ENCODE measurements at regions not wholly inside any gene's neighbourhood (a gene's known extent, or its start where the extent isn't known, plus 50 kb on each side); places are given as distances from the start of the nearest gene placed in this dataset.
"Not testable (repeated sequence)": the region's sequence is repeated elsewhere in the genome, so short reads cannot be mapped to it uniquely, and the experiment has no call there.

GRCh38 chr7:142500366-142500765 is 242.5 kb upstream of the PRSS58 start:
- TF ChIP-seq, protein P1, sequence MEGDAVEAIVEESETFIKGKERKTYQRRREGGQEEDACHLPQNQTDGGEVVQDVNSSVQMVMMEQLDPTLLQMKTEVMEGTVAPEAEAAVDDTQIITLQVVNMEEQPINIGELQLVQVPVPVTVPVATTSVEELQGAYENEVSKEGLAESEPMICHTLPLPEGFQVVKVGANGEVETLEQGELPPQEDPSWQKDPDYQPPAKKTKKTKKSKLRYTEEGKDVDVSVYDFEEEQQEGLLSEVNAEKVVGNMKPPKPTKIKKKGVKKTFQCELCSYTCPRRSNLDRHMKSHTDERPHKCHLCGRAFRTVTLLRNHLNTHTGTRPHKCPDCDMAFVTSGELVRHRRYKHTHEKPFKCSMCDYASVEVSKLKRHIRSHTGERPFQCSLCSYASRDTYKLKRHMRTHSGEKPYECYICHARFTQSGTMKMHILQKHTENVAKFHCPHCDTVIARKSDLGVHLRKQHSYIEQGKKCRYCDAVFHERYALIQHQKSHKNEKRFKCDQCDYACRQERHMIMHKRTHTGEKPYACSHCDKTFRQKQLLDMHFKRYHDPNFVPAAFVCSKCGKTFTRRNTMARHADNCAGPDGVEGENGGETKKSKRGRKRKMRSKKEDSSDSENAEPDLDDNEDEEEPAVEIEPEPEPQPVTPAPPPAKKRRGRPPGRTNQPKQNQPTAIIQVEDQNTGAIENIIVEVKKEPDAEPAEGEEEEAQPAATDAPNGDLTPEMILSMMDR (IDR thresholded peaks at IDR 0.05; ENCODE audit: insufficient read depth, missing control alignments), result no peak
- DNase-seq (ENCODE audit: insufficient read length, low spot score), result no peak
- FAIRE-seq, result no peak

- no peak for DNase-seq (ENCODE audit: insufficient read length, low spot score)
- TF ChIP-seq, protein P1 (IDR thresholded peaks at IDR 0.05; ENCODE audit: insufficient read depth, missing control alignments), result no peak
- FAIRE-seq, result no peak
Observed at GRCh38 chr7:142499635-142500034, 241.8 kb upstream of the PRSS58 start.

DNA sequence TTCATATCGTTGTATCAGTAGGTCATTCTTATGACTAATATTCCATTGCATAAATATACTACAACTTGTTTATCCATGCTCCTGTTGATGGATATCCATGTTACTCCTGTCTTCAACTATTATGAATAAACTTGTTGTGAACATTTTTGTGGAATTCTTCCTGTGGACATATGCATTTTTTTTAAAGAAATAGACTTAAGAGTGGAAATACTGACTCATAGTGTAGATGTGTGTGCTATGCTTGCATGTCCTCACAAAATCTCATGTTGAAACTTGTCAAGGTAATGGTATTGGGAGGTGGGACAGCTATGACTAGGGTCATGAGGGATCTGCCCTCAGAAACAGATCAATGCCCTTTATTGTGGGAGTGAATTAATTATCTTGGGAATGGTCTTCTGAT is 240.5 kb upstream of the PRSS58 start:
- FAIRE-seq (no peak), DNase-seq (ENCODE audit: insufficient read length, low spot score) (no peak)
- TF ChIP-seq, protein P1 (IDR thresholded peaks at IDR 0.05; ENCODE audit: insufficient read depth, missing control alignments), result no peak

DNA sequence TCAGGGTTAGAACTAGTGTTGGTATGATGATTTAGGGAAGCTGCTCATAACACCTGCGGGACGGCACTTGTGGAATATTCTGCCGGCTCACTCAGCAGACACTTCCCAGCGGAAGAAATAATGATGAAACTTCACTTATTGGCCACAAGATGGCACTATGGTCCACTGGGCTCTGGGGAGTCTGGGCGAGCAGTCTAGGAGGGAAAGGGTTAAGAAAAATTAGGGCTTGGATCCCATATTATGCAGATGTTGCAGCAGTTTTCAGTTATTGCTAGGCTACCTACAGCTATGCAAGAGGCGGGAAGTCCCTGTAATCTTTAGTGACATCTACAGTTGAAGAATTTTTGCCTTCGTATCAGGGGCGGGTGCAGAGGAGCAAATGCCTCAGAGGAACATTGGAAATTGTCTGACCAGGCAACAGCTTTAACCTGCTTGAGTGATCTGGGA is 238.7 kb upstream of the PRSS58 start:
- FAIRE-seq (no peak), DNase-seq (ENCODE audit: insufficient read length, low spot score) (no peak)
- TF ChIP-seq, protein P1 (IDR thresholded peaks at IDR 0.05; ENCODE audit: insufficient read depth, missing control alignments), result peak; percentile 64

- not testable (repeated sequence) for DNase-seq (ENCODE audit: insufficient read length, low spot score); FAIRE-seq
Observed at GRCh38 chr7:142495879-142496278, 238.0 kb upstream of the PRSS58 start.

GRCh38 chr7:142495301-142495700 is 237.4 kb upstream of the PRSS58 start:
- not testable (repeated sequence) for DNase-seq (ENCODE audit: insufficient read length, low spot score); FAIRE-seq

DNA sequence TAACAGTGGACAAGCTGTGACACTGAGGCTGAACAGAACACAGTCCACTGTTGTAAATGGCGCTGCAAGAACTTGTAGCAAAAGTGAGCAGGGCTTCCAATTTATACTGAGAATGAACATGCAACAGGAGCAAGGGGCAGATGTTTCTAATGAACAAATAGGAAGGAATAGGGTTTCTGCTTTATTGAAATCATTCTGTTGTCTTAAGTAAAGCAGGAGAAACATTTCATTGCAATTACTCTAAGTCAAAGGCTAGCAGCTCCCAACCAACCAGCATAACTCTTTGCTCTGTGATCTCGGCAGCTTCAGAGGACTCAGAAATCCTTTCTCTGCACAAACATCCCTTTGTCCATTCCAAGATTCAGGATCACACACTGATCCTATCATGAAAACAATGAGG is 236.2 kb upstream of the PRSS58 start:
- TF ChIP-seq, protein P1 (IDR thresholded peaks at IDR 0.05; ENCODE audit: insufficient read depth, missing control alignments), result no peak
- DNase-seq (ENCODE audit: insufficient read length, low spot score) (no peak), FAIRE-seq (no peak)

DNA sequence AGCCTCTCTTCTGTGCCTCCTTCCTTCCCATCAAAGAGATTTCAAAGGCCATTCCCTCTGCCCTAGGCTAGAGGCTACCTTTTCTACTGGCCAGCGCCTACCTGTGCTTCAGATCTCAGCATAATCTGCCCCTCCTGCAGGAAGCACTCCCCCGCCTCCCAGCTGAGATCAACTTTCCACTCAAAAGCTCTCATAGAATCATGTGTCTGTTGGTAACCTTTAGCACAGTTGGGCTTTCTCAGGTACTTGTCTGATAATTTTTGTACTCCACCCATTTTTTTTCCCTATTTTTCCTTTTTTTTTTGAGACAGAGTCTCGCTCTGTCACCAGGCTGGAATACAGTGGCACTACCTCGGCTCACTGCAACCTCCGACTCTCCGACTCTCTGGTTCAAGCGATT is 231.0 kb upstream of the PRSS58 start:
- DNase-seq (ENCODE audit: insufficient read length, low spot score) (no peak), FAIRE-seq (no peak)
- TF ChIP-seq, protein P1 (IDR thresholded peaks at IDR 0.05; ENCODE audit: insufficient read depth, missing control alignments), result no peak
